GM20000 (cell line): ENCODE measurements at regions not wholly inside any gene's neighbourhood (a gene's known extent, or its start where the extent isn't known, plus 50 kb on each side); places are given as distances from the start of the nearest gene placed in this dataset.

ENCODE experiments used
- DNase-seq: peaks from one replicate; pipeline ENCODE4 v3.0.0; 2012; ENCODE audit warnings: low spot score
- CTCF ChIP-seq: IDR thresholded peaks from 2 replicates; pipeline ENCODE4 v1.5.1; 2012; ENCODE audit warnings: mild to moderate bottlenecking, control low read depth; ENCODE audit errors: extremely low read depth, missing control alignments

GRCh38 chr2:12265646-12266045 is 451.1 kb upstream of the TRIB2 start:
- DNase-seq = no peak
- TF ChIP-seq CTCF = no peak

- no peak for DNase-seq
- no peak for TF ChIP-seq CTCF
Measured at GRCh38 chr2:12267042-12267441, 449.7 kb upstream of the TRIB2 start.

- TF ChIP-seq CTCF = no peak
- no peak for DNase-seq
Measured at GRCh38 chr2:12269041-12269972, 447.4 kb upstream of the TRIB2 start.

- no peak for TF ChIP-seq CTCF
- no peak for DNase-seq
Measured at GRCh38 chr2:12270876-12271588, 445.7 kb upstream of the TRIB2 start.

GRCh38 chr2:12271589-12271984 is 445.1 kb upstream of the TRIB2 start:
- DNase-seq = no peak
- no peak for TF ChIP-seq CTCF

GRCh38 chr2:12273111-12273510 is 443.6 kb upstream of the TRIB2 start:
- TF ChIP-seq CTCF = no peak
- DNase-seq = no peak

GRCh38 chr2:12274591-12274990 is 442.1 kb upstream of the TRIB2 start:
- no peak for DNase-seq
- no peak for TF ChIP-seq CTCF
